Left cardiac atrium (tissue), 4 donors: ENCODE measurements at regions not wholly inside any gene's neighbourhood (a gene's known extent, or its start where the extent isn't known, plus 50 kb on each side); places are given as distances from the start of the nearest gene placed in this dataset.

Experiments
- ATAC-seq, 2 donors: fragments of 200-7000 bp; cut with Tn5 transposase; one replicate each; pipeline ENCODE4 v1.9.1; 2020; ENCODE audit warnings: mild to moderate bottlenecking in 2 of 2, moderate library complexity in 2 of 2
- DNase-seq: peaks from one replicate; pipeline ENCODE4 v3.0.0-alpha.2; 2020
- intact Hi-C, 2 donors: fragments of 100-400 bp; cut with DNase I; formaldehyde crosslinking; loops; one replicate each; pipeline versions ENCODE4 v1.14.1 to v1.15.1; 2022 to 2023
- donor health status: DM: no; HTN: yes; CAD: no.
- donor health status: DM: no; HTN: yes; CAD: no; lungs with severe emphysema.
- donor health status: DM: yes; HTN: yes; CAD: no.
- donor health status: Dilated cardiomyopathy.

DNA sequence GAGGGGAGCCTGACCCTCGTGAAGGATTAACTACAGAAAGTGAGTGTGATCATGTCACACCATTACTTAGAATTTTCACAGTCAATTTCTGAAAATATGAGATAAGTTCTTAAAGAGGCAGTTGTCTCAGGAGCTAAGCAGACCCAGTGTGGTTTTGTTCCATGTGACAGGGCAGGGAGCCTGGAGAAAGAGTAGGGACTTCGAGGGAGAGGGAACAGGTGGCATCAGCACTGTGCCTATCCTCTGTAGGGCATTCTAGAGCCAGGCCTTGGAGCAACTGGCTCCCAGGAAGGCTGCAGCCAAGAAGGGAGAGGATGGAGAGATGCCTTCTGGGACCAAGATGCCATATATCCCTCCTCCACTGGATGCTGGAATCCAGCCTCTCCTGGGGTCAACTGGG, 183.0 kb downstream of the TSHZ3 start:
- intact Hi-C loops: no loop called here

DNA sequence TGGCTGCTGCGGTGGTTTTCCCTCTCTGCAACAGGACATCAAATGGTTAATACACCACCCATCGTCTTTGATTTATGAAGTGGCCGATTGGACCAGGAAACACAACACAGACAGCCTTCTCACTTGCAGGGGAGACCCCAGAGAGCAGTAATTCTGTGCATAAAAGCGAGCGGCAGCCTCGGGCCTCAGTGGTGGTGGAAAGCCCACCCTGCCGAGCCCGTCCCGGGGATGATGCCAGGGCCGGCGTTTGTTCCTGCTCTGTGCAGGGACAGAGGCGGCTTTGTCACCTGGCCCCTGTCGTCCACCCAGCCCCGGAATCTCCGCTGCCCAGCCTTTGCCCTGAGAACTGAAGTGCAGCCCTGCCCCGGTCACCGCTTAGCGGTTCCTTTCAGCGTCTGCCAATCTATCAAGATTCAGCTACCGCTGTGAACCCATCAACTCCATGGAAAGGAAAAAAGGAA, 184.4 kb downstream of the TSHZ3 start:
- intact Hi-C loops: no loop called here
- ATAC-seq (no peak), DNase-seq (no peak)

More for the DNA sequence above, 183.0 kb downstream of the TSHZ3 start:
- no peak for DNase-seq
- no peak for ATAC-seq

DNA sequence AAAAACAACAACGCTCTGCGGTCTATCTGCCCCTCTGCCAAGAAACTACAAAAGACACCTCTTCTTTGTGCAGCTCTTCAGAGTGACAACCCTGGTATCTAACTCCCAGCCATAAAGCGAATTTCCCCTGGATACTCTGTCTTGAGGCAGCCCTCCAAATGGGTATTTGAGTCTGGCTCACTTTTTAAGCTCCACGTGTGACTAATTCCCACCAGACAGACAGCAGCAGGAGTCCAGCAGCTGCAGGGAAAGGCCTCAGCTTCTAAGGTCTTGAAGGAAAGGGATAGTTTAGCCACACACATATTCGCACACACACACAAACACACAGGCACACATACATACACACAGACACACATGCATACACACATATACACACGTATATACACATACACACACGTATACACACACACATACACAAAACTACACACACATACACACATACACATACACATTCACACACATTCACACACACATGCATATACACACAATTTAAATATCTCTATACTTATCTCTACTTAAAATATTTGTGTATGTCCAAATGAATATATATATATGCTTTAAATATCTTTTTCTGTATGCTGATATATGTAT, 188.8 kb downstream of the TSHZ3 start:
- DNase-seq (no peak), ATAC-seq (no peak)
- intact Hi-C loops: no loop called here

DNA sequence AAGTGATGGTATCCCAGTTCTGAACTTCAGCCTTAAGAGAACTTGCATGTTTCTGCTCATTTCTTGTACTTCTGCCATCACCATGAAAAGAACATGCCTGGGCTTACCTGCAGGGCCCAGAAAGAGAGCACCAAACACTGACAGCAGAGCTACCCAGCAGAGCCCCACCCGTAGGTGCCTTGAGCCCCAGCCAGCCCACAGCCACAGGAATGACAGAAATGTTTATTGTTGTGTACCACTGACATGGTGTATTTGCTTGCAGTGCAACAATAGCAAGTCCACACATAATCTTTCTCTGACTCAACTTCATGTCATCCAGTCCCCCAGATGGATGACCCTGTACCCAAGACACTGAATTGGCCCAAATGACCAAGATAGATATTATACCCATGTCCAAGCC, 195.2 kb downstream of the TSHZ3 start:
- ATAC-seq (no peak), DNase-seq (no peak)
- intact Hi-C loops: no loop called here

DNA sequence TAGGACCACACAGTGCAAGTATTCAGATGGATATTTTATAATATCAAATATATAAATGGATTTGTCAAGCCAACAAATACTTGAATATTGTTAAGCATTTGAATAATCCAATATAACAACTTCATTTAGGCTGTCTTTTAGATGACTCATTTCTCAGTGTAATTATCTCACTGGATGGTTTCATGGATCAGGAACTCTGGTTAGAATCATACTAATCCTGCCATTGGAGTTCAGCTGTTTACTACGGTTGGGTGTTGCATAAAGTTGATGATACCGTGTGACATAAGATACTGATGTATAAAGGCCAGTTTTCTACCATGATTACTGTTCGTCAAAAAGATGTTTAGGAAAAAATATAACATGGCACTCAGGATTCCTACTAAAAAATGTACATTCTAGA, 196.3 kb downstream of the TSHZ3 start:
- DNase-seq (no peak), ATAC-seq (no peak)
- intact Hi-C loops: no loop called here

- DNase-seq (no peak), ATAC-seq (no peak)
- intact Hi-C loops: no loop called here
Measured at GRCh38 chr19:31149441-31149941, 199.7 kb downstream of the TSHZ3 start.

GRCh38 chr19:31148671-31149070, 200.6 kb downstream of the TSHZ3 start:
- no peak for DNase-seq
- no peak for ATAC-seq

GRCh38 chr19:31147234-31147633, 202.0 kb downstream of the TSHZ3 start:
- intact Hi-C loops: no loop called here
- no peak for ATAC-seq

More at GRCh38 chr19:31148671-31149070, 200.6 kb downstream of the TSHZ3 start:
- intact Hi-C loops: no loop called here

DNA sequence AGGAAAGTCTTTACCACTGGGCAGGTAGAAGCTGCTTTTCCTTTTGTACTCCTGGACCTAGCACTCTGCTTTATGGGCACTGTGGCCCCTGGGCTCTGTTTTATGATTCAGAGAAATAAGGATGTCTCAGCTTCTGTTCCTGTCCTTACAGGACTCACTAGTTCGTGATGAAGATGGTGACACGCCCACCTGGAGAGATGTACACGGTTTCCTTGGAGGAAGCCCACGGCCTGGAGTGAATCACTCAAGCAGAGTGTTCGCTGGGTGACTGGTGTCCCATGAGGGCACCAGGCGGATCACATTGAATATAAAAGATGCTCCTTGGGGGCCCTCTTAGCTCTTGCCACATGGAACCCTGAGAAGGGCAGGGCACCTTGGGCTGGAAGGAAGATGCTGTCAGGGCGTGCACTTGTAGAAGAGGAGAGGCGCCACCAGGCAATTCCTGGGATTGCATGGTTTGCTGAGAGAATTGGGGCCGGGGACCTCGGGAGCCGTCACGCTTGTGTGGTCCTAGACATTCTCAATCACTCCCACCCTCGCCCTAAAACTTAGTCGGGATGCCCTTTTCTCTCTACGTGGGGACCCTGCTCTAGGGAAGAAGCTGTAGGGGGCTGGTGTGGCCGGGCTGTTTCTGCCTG, 202.6 kb downstream of the TSHZ3 start:
- no peak for ATAC-seq
- no peak for DNase-seq
- intact Hi-C loops: no loop called here

More at GRCh38 chr19:31147234-31147633, 202.0 kb downstream of the TSHZ3 start:
- DNase-seq: no peak

DNA sequence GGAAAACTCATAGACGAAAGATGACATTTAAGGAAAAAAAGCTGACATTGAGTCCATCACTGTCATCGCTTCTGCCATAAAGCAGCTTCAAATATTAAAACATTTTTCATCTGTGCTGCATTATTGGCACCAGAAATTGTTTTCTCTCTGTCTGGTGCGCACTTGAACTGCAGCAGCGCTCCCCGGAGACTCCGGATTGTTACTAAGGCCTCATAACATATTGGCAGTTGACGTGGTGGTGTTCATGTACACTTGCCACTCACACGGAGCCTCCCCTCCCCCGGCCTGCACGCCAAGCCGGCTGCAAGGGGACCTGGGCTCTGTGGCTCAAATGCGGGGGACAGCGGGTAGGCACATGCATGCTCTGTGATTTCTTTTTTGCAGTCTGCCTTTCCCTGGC, 203.2 kb downstream of the TSHZ3 start:
- intact Hi-C loops: no loop called here
- ATAC-seq: no peak
- DNase-seq: no peak

GRCh38 chr19:31145007-31145406, 204.2 kb downstream of the TSHZ3 start:
- ATAC-seq: no peak
- intact Hi-C loops: no loop called here
- DNase-seq: no peak

- ATAC-seq: no peak
- intact Hi-C loops: no loop called here
Measured at GRCh38 chr19:31144075-31144870, 205.0 kb downstream of the TSHZ3 start.

DNA sequence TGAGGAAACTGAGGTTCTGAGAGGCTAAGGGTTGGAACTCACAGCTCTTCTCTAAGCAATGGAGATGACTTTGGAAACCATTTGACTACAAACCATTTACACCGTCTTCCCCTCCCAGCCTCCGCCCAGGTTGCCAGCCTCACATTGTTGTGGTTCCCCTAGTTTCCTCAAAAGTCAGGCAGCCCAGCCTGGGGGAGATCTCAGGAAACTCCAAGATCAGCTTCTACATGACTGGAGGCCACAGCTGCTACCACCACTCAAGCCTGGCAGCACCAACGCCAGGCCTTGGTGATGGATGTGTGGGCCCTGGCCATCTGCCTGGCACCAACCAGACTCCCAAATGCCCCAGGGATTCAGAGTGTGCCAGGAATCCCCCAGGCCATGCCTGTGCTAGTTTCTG, 207.9 kb downstream of the TSHZ3 start:
- DNase-seq: no peak
- intact Hi-C loops: no loop called here
- no peak for ATAC-seq

More at GRCh38 chr19:31144075-31144870, 205.0 kb downstream of the TSHZ3 start:
- no peak for DNase-seq

- DNase-seq (no peak), ATAC-seq (no peak)
- intact Hi-C loops: no loop called here
Measured at GRCh38 chr19:31140717-31141116, 208.5 kb downstream of the TSHZ3 start.

DNA sequence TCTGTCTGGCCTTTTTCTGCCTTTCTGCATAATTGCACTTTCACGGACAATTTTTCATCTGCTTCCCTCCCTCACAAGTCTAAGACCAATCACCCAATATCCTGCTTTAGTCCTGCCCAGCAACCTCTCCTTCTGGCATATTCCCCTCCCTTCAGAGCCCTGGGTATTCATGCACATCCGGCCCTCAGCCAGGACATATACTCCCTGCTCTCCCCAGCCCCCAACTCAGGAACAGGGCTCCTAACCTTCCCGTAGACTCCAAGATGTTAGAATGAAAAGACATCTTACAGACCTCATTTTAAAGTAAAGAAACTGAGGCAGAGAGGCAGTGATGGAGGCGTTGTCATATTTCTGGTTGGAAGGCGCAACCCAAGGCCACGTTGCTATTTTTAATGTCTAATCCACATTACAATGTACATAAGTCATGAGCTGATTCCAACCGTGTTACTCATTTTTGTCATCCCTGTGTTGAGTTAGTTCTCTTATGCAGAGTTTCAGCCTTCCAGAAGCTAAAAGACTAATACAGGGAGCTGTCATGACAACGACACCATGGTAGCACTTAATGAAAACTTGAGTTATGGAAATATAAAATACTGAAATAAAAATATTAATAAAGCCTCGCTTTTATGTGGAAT, 209.2 kb downstream of the TSHZ3 start:
- no peak for ATAC-seq
- no peak for DNase-seq
- intact Hi-C loops: no loop called here

GRCh38 chr19:31138077-31138476, 211.2 kb downstream of the TSHZ3 start:
- intact Hi-C loops: no loop called here
- ATAC-seq (no peak), DNase-seq (no peak)

- DNase-seq (no peak), ATAC-seq (no peak)
- intact Hi-C loops: no loop called here
Measured at GRCh38 chr19:31135841-31136240, 213.4 kb downstream of the TSHZ3 start.

DNA sequence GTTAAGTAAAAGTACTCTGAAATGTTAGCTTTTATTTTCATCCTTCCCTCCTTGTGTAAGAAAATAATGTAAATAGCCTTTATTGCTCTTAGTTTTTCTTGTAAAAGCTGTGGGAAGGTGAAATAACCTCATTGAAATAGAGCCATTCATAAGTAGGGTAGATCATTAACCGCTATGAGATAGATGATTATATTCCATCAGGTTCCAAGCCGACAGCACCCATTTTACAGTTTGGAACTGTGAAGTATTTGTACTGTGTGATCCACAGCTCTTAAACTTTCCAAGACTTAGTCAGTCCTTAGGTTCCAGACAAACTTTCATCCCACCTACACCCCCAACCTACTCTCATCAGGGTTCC, 216.5 kb downstream of the TSHZ3 start:
- DNase-seq: no peak
- intact Hi-C loops: no loop called here
- no peak for ATAC-seq

DNA sequence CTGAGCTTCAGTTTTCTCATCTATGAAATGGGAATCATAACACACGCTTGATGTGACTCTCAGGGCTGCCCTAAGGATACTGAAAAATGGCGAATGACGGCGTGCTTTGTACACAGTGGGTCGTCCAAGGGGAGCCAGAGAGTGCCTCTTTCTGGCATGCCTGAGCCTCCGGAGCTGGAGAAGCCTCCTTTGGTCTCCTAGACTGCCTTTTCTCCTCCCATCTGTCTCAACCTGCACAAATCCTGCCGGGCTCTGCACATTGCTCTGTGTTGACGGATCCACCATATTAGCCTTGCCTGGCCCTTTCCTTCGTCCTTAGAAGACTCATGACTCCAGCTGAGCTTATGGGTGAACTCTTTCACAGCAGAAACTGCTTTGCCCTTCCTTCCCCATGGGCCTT, 220.9 kb downstream of the TSHZ3 start:
- ATAC-seq (no peak), DNase-seq (no peak)
- intact Hi-C loops: no loop called here
